ENCODE measurements at regions not wholly inside any gene's neighbourhood (a gene's known extent, or its start where the extent isn't known, plus 50 kb on each side); places are given as distances from the start of the nearest gene placed in this dataset.

- ATAC-seq (replicated peaks): no peak
These were observed 265.5 kb upstream of the ROPN1 start for GRCh38 chr3:124257336-124257864.

GRCh38 chr3:124258057-124258500 lies 266.2 kb upstream of the ROPN1 start:
- DNase-seq (no peak), ATAC-seq (replicated peaks) (no peak)
- Mint-ChIP-seq H3K36me3 (ENCODE audit: insufficient read depth) (no peaks in the 10 kb centered on the region), H3K9me3 (no peaks in the 10 kb centered on the region), H3K4me3 (no peak overlapping the region), H3K27me3 (peaks cover 5 to 14% of the 10 kb centered on the region in 2 donors), H3K4me1 (ENCODE audit: low read depth in 2 of 2) (no peaks in the 10 kb centered on the region), H3K27ac (no peak overlapping the region)

More at GRCh38 chr3:124257336-124257864, 265.5 kb upstream of the ROPN1 start:
- H3K4me1 Mint-ChIP-seq (ENCODE audit: low read depth in 2 of 2): no peaks in the 10 kb centered on the region
- no peak overlapping the region for H3K4me3 Mint-ChIP-seq
- peaks cover 5 to 17% of the 10 kb centered on the region in 2 donors for H3K27me3 Mint-ChIP-seq
- H3K36me3 Mint-ChIP-seq (ENCODE audit: insufficient read depth): no peaks in the 10 kb centered on the region
- H3K9me3 Mint-ChIP-seq: no peaks in the 10 kb centered on the region
- H3K27ac Mint-ChIP-seq: no peak overlapping the region
- DNase-seq: no peak

GRCh38 chr3:124260206-124260915 lies 268.4 kb upstream of the ROPN1 start:
- no peaks in the 10 kb centered on the region for H3K36me3 Mint-ChIP-seq (ENCODE audit: insufficient read depth)
- H3K27me3 Mint-ChIP-seq: peaks cover 3 to 5% of the 10 kb centered on the region in 2 donors
- DNase-seq: no peak
- ATAC-seq (replicated peaks): no peak
- no peaks in the 10 kb centered on the region for H3K9me3 Mint-ChIP-seq
- no peak overlapping the region for H3K4me3 Mint-ChIP-seq
- no peak overlapping the region for H3K27ac Mint-ChIP-seq
- H3K4me1 Mint-ChIP-seq (ENCODE audit: low read depth in 2 of 2): no peaks in the 10 kb centered on the region

DNA sequence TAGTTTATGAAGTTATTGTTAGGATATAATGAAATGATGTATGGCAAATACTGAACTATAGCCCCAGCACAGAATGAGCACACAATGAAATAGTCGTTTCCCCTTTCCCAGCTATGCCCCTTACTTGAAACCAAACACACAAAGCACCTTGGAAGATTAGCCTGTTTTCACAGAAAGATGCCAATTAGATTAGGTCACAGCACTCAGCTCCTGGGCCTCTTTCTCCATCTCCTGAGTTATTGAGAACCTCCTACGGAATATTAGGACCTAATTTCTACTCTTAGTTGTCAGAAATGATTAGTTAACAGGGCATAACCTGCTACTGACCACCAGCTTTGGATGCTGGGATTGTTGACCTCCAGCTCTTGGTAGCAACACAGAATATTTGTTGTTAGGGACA lies 269.4 kb upstream of the ROPN1 start:
- no peak for DNase-seq
- Mint-ChIP-seq H3K4me3 (no peak overlapping the region), H3K27me3 (peaks cover 0 to 5% of the 10 kb centered on the region in 2 donors), H3K27ac (no peak overlapping the region), H3K4me1 (ENCODE audit: low read depth in 2 of 2) (no peaks in the 10 kb centered on the region), H3K9me3 (no peaks in the 10 kb centered on the region), H3K36me3 (ENCODE audit: insufficient read depth) (no peaks in the 10 kb centered on the region)
- no peak for ATAC-seq (replicated peaks)

DNA sequence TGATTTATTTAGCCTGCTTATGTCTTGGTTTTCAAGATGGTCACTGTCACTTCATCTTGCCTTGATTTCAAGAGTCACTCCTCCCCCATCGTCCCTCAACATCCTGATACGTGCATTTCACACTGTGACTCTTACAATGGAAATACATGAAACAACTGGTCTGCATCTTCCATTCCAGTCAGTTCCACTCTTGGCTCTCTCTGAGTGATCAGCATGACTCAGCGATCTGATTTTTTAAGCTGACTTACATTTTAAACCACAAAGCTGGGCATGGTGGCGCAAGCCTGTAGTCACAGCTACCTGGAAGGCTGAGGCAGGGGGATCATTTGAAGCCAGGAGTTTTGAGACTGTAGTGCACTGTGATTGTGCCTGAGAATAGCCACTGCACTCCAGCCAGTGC lies 271.2 kb upstream of the ROPN1 start:
- Mint-ChIP-seq H3K27ac (no peak overlapping the region), H3K36me3 (ENCODE audit: insufficient read depth) (no peaks in the 10 kb centered on the region), H3K4me3 (no peak overlapping the region), H3K9me3 (no peaks in the 10 kb centered on the region), H3K27me3 (peaks cover 0 to 5% of the 10 kb centered on the region in 2 donors), H3K4me1 (ENCODE audit: low read depth in 2 of 2) (no peaks in the 10 kb centered on the region)
- DNase-seq: no peak
- ATAC-seq (replicated peaks): no peak

GRCh38 chr3:124264346-124264745 lies 272.4 kb upstream of the ROPN1 start:
- Mint-ChIP-seq H3K4me3 (no peak overlapping the region), H3K36me3 (ENCODE audit: insufficient read depth) (peaks cover 4% of the 10 kb centered on the region), H3K9me3 (no peaks in the 10 kb centered on the region), H3K27me3 (peaks cover 0 to 5% of the 10 kb centered on the region in 2 donors), H3K27ac (no peak overlapping the region), H3K4me1 (ENCODE audit: low read depth in 2 of 2) (no peaks in the 10 kb centered on the region)
- no peak for ATAC-seq (replicated peaks)
- no peak for DNase-seq

- ATAC-seq (replicated peaks) (no peak), DNase-seq (no peak)
- Mint-ChIP-seq H3K9me3 (no peaks in the 10 kb centered on the region), H3K27ac (no peak overlapping the region), H3K27me3 (peaks cover 0 to 3% of the 10 kb centered on the region in 2 donors), H3K4me3 (no peak overlapping the region), H3K4me1 (ENCODE audit: low read depth in 2 of 2) (no peaks in the 10 kb centered on the region), H3K36me3 (ENCODE audit: insufficient read depth) (peaks cover 4% of the 10 kb centered on the region)
These were observed 274.6 kb upstream of the ROPN1 start for GRCh38 chr3:124266487-124266886.

DNA sequence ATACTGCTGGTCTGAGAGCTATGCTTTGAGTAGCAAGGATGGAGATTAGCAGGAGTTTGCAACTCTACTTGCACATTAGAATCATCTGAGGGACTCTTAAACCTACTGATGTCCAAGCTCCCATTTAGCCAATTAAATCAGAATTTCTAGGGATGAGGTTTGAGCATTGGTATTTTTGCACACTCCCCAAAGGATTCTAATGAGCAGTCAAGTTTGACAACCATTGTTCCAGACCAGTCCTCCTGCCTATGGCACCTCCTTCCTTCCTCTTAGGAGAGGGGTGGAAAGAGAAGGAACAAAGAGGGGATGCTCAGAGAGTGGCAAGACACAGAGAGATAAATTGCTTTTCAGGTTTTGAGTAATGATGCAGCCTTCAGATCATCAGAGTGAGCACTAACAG lies 275.5 kb upstream of the ROPN1 start:
- ATAC-seq (replicated peaks) (no peak), DNase-seq (no peak)
- H3K4me1 Mint-ChIP-seq (ENCODE audit: low read depth in 2 of 2): no peaks in the 10 kb centered on the region
- no peak overlapping the region for H3K27ac Mint-ChIP-seq
- no peak overlapping the region for H3K4me3 Mint-ChIP-seq
- H3K27me3 Mint-ChIP-seq: peaks cover 3 to 12% of the 10 kb centered on the region in 2 donors
- H3K9me3 Mint-ChIP-seq: no peaks in the 10 kb centered on the region
- H3K36me3 Mint-ChIP-seq (ENCODE audit: insufficient read depth): peaks cover 4% of the 10 kb centered on the region

GRCh38 chr3:124268355-124268754 lies 276.4 kb upstream of the ROPN1 start:
- no peak for DNase-seq
- no peaks in the 10 kb centered on the region for H3K4me1 Mint-ChIP-seq (ENCODE audit: low read depth in 2 of 2)
- H3K4me3 Mint-ChIP-seq: no peak overlapping the region
- no peaks in the 10 kb centered on the region for H3K9me3 Mint-ChIP-seq
- no peak overlapping the region for H3K27ac Mint-ChIP-seq
- H3K27me3 Mint-ChIP-seq: peaks cover 6 to 16% of the 10 kb centered on the region in 2 donors
- H3K36me3 Mint-ChIP-seq (ENCODE audit: insufficient read depth): peaks cover 4% of the 10 kb centered on the region
- ATAC-seq (replicated peaks): no peak

- DNase-seq (no peak), ATAC-seq (replicated peaks) (no peak)
- no peak overlapping the region for H3K4me3 Mint-ChIP-seq
- H3K27me3 Mint-ChIP-seq: peaks cover 6 to 16% of the 10 kb centered on the region in 2 donors
- H3K36me3 Mint-ChIP-seq (ENCODE audit: insufficient read depth): peaks cover 4% of the 10 kb centered on the region
- no peaks in the 10 kb centered on the region for H3K4me1 Mint-ChIP-seq (ENCODE audit: low read depth in 2 of 2)
- no peak overlapping the region for H3K27ac Mint-ChIP-seq
- no peaks in the 10 kb centered on the region for H3K9me3 Mint-ChIP-seq
These were observed 277.7 kb upstream of the ROPN1 start for GRCh38 chr3:124269619-124270018.

GRCh38 chr3:124272605-124273151 lies 280.8 kb upstream of the ROPN1 start:
- Mint-ChIP-seq H3K9me3 (no peaks in the 10 kb centered on the region), H3K36me3 (ENCODE audit: insufficient read depth) (peaks cover 4% of the 10 kb centered on the region), H3K27me3 (peaks cover 16% of the 10 kb centered on the region in 2 donors), H3K4me3 (no peak overlapping the region), H3K4me1 (ENCODE audit: low read depth in 2 of 2) (no peaks in the 10 kb centered on the region), H3K27ac (no peak overlapping the region)
- DNase-seq (no peak), ATAC-seq (replicated peaks) (no peak)

GRCh38 chr3:124273651-124274050 lies 281.7 kb upstream of the ROPN1 start:
- H3K27me3 Mint-ChIP-seq: peaks cover 16% of the 10 kb centered on the region in 2 donors
- no peak overlapping the region for H3K27ac Mint-ChIP-seq
- ATAC-seq (replicated peaks) (no peak), DNase-seq (no peak)
- no peaks in the 10 kb centered on the region for H3K4me1 Mint-ChIP-seq (ENCODE audit: low read depth in 2 of 2)
- H3K9me3 Mint-ChIP-seq: no peaks in the 10 kb centered on the region
- H3K36me3 Mint-ChIP-seq (ENCODE audit: insufficient read depth): peaks cover 2% of the 10 kb centered on the region
- no peak overlapping the region for H3K4me3 Mint-ChIP-seq

DNA sequence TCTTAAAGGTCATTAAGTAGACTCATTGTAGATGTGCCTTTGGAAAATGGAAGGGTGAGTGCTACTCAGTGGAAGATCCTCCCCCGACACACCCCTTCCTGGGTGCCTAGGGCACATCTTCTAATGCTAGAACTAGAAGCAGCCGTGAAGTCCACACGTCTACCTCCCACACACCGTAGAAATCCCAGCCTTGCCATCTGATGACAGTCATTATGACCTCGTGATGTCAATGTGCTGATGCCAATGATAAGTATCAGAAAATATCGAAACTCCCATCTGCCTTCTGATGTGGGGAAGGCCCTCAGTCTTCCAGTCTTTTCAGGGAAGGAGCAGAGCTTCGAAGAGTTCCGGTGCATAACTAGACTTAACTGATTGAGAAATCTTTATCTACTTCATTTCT lies 282.1 kb upstream of the ROPN1 start:
- Mint-ChIP-seq H3K4me1 (ENCODE audit: low read depth in 2 of 2) (no peaks in the 10 kb centered on the region), H3K27me3 (peaks cover 16% of the 10 kb centered on the region in 2 donors), H3K27ac (no peak overlapping the region), H3K9me3 (no peaks in the 10 kb centered on the region), H3K36me3 (ENCODE audit: insufficient read depth) (no peaks in the 10 kb centered on the region), H3K4me3 (no peak overlapping the region)
- ATAC-seq (replicated peaks): no peak
- no peak for DNase-seq

DNA sequence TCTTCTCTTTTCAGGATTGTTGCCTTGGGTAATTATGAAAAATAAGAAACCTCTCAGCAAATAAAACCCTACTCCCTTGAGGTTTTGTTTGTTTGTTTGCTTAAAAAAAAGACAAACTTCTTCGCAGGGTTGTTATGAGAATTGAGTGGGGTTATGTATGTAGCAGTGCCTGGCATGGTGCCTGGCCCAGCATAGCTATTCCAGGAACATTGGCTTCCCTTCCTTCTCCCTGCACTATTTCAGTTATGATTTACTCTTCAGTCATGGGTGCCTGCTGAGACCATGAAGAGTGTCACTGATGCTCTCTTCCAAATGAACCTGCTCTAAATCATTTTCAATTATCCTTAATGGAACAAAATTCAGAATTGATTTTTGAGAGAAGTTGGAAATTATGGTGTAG lies 283.5 kb upstream of the ROPN1 start:
- ATAC-seq (replicated peaks): no peak
- no peak for DNase-seq
- H3K9me3 Mint-ChIP-seq: peaks cover 0 to 6% of the 10 kb centered on the region in 2 donors
- peaks cover 16 to 28% of the 10 kb centered on the region in 2 donors for H3K27me3 Mint-ChIP-seq
- no peaks in the 10 kb centered on the region for H3K36me3 Mint-ChIP-seq (ENCODE audit: insufficient read depth)
- H3K27ac Mint-ChIP-seq: no peak overlapping the region
- no peaks in the 10 kb centered on the region for H3K4me1 Mint-ChIP-seq (ENCODE audit: low read depth in 2 of 2)
- H3K4me3 Mint-ChIP-seq: no peak overlapping the region
